GM18867 (cell line): ENCODE measurements at regions not wholly inside any gene's neighbourhood (a gene's known extent, or its start where the extent isn't known, plus 50 kb on each side); places are given as distances from the start of the nearest gene placed in this dataset.

ENCODE experiments used
- ATAC-seq: cut with Tn5 transposase; IDR thresholded peaks from one replicate; pipeline ENCODE4 v1.9.1; 2021; ENCODE audit warnings: mild to moderate bottlenecking, moderate library complexity; ENCODE audit not compliant: unreplicated experiment

GRCh38 chr12:70151993-70152392 is 91.2 kb upstream of the CNOT2 start:
- no peak for ATAC-seq

GRCh38 chr12:70154087-70154638 is 89.1 kb upstream of the CNOT2 start:
- no peak for ATAC-seq

- ATAC-seq: no peak
These were observed 88.2 kb upstream of the CNOT2 start for GRCh38 chr12:70154960-70155589.

- no peak for ATAC-seq
These were observed 86.1 kb upstream of the CNOT2 start for GRCh38 chr12:70157099-70157498.

- no peak for ATAC-seq
These were observed 77.8 kb upstream of the CNOT2 start for GRCh38 chr12:70165450-70165849.

- ATAC-seq: no peak
These were observed 66.9 kb upstream of the CNOT2 start for GRCh38 chr12:70176290-70176689.

GRCh38 chr12:70177631-70178030 is 65.6 kb upstream of the CNOT2 start:
- ATAC-seq: no peak

- ATAC-seq: no peak
These were observed 65.2 kb upstream of the CNOT2 start for GRCh38 chr12:70178038-70178437.

GRCh38 chr12:70180130-70180529 is 63.1 kb upstream of the CNOT2 start:
- no peak for ATAC-seq

- no peak for ATAC-seq
These were observed 57.9 kb upstream of the CNOT2 start for GRCh38 chr12:70185301-70185700.

- no peak for ATAC-seq
These were observed 56.8 kb upstream of the CNOT2 start for GRCh38 chr12:70186436-70186835.

GRCh38 chr12:70190262-70191010 is 52.8 kb upstream of the CNOT2 start:
- ATAC-seq: no peak
